ENCODE measurements at regions not wholly inside any gene's neighbourhood (a gene's known extent, or its start where the extent isn't known, plus 50 kb on each side); places are given as distances from the start of the nearest gene placed in this dataset.

- TF ChIP-seq CTCF (IDR thresholded peaks at IDR 0.05; ENCODE audit: insufficient read depth, low read length, poor library complexity, severe bottlenecking) (no peak), EZH2phosphoT487 (conservative IDR thresholded peaks at IDR 0.05; ENCODE audit: low read length) (no peak)
These were observed 127.2 kb downstream of the FAM161A start for GRCh38 chr2:61726456-61727209.
